ENCODE measurements at regions not wholly inside any gene's neighbourhood (a gene's known extent, or its start where the extent isn't known, plus 50 kb on each side); places are given as distances from the start of the nearest gene placed in this dataset.

- DNase-seq: no peak
Measured at GRCh38 chr12:75716291-75717025, 205.0 kb upstream of the KRR1 start.

GRCh38 chr12:75715682-75716081 lies 204.3 kb upstream of the KRR1 start:
- no peak for DNase-seq

GRCh38 chr12:75715323-75715644 lies 203.9 kb upstream of the KRR1 start:
- no peak for DNase-seq

- DNase-seq: no peak
Measured at GRCh38 chr12:75714462-75715322, 203.3 kb upstream of the KRR1 start.

GRCh38 chr12:75713434-75713833 lies 202.0 kb upstream of the KRR1 start:
- DNase-seq: no peak

- no peak for DNase-seq
Measured at GRCh38 chr12:75712223-75712622, 200.8 kb upstream of the KRR1 start.

- DNase-seq: no peak
Measured at GRCh38 chr12:75711271-75711670, 199.9 kb upstream of the KRR1 start.

GRCh38 chr12:75710361-75711069 lies 199.1 kb upstream of the KRR1 start:
- DNase-seq: no peak

GRCh38 chr12:75709503-75709902 lies 198.1 kb upstream of the KRR1 start:
- no peak for DNase-seq

- DNase-seq: no peak
Measured at GRCh38 chr12:75708802-75709201, 197.4 kb upstream of the KRR1 start.

GRCh38 chr12:75707983-75708382 lies 196.6 kb upstream of the KRR1 start:
- no peak for DNase-seq

- DNase-seq: peak; percentile 34
Measured at GRCh38 chr12:75706786-75707605, 195.6 kb upstream of the KRR1 start.

GRCh38 chr12:75705749-75706711 lies 194.6 kb upstream of the KRR1 start:
- DNase-seq: peak; percentile 82

- DNase-seq: no peak
Measured at GRCh38 chr12:75704664-75705063, 193.3 kb upstream of the KRR1 start.

- no peak for DNase-seq
Measured at GRCh38 chr12:75704208-75704607, 192.8 kb upstream of the KRR1 start.

- DNase-seq: no peak
Measured at GRCh38 chr12:75703131-75703530, 191.7 kb upstream of the KRR1 start.

GRCh38 chr12:75702477-75703093 lies 191.2 kb upstream of the KRR1 start:
- DNase-seq: no peak

- no peak for DNase-seq
Measured at GRCh38 chr12:75701859-75702258, 190.4 kb upstream of the KRR1 start.

GRCh38 chr12:75699728-75700496 lies 188.5 kb upstream of the KRR1 start:
- DNase-seq: no peak

- no peak for DNase-seq
Measured at GRCh38 chr12:75699251-75699650, 187.8 kb upstream of the KRR1 start.

Data from amniotic stem cell (primary cell).